Uterus (tissue), 3 donors: ENCODE measurements at regions not wholly inside any gene's neighbourhood (a gene's known extent, or its start where the extent isn't known, plus 50 kb on each side); places are given as distances from the start of the nearest gene placed in this dataset.

Experiments
- DNase-seq, 2 donors: peaks; one replicate each; pipeline ENCODE4 v3.0.0-alpha.2; 2019 to 2020
- H3K27ac ChIP-seq, 2 donors: fragments of 200-600 bp; sonication (generic); 1 replicate in 1 of 2; 2 replicates in 1 of 2; pipeline ENCODE4 v1.5.1; 2016 to 2018
- H3K27me3 ChIP-seq, 2 donors: fragments of 200-600 bp; sonication (generic); one replicate each; pipeline ENCODE4 v1.5.1; 2018 to 2019; ENCODE audit warnings: control low read depth in 1 of 2
- H3K36me3 ChIP-seq, 2 donors: fragments of 200-600 bp; sonication (generic); one replicate each; pipeline ENCODE4 v1.5.1; 2019; ENCODE audit warnings: control low read depth in 1 of 2
- H3K4me1 ChIP-seq, 2 donors: fragments of 200-600 bp; sonication (generic); one replicate each; pipeline ENCODE4 v1.5.1; 2018 to 2019; ENCODE audit warnings: control low read depth in 1 of 2
- H3K4me3 ChIP-seq, 2 donors: fragments of 200-600 bp; sonication (generic); 1 replicate in 1 of 2; 2 replicates in 1 of 2; pipeline ENCODE4 v1.5.1; 2018 to 2019; ENCODE audit warnings: mild to moderate bottlenecking in 1 of 2
- H3K9me3 ChIP-seq, 2 donors: fragments of 200-600 bp; sonication (generic); one replicate each; pipeline ENCODE4 v1.5.1; 2019; ENCODE audit warnings: control low read depth in 1 of 2
- CTCF ChIP-seq, 4 experiments: fragments of 200-600 bp in 2 of 4; fragments of 450-650 bp in 2 of 4; sonication (generic) in 2 of 4; IDR thresholded peaks; one replicate each; pipeline ENCODE4 v1.5.1; 2016 to 2019; ENCODE audit warnings: antibody characterized with exemption in 4 of 4, mild to moderate bottlenecking in 2 of 4, moderate library complexity in 1 of 4
- POLR2A ChIP-seq, 2 donors: fragments of 450-650 bp; IDR thresholded peaks; one replicate each; pipeline ENCODE4 v1.6.1; 2016; ENCODE audit warnings: antibody characterized with exemption in 2 of 2, mild to moderate bottlenecking in 1 of 2, moderate library complexity in 1 of 2
- intact Hi-C: fragments of 100-400 bp; cut with DNase I; formaldehyde crosslinking; loops from one replicate; pipeline ENCODE4 v1.15.1; 2023; ENCODE audit warnings: low total_unique reads
- donor health status: DM: yes; HTN: yes; CAD: no.

GRCh38 chr14:29242755-29243754 lies 476.5 kb downstream of the FOXG1 start:
- intact Hi-C loops, result no loop called here
- Histone ChIP-seq H3K4me3 (no peak overlapping the region), H3K4me1 (no peaks in the 10 kb centered on the region), H3K27ac (no peak overlapping the region), H3K27me3 (no peaks in the 10 kb centered on the region), H3K36me3 (no peaks in the 10 kb centered on the region), H3K9me3 (no peaks in the 10 kb centered on the region)
- TF ChIP-seq POLR2A (IDR thresholded peaks at IDR 0.05), result no peak
- TF ChIP-seq CTCF (IDR thresholded peaks at IDR 0.05), result no peak
- DNase-seq, result no peak

- Histone ChIP-seq H3K9me3 (no peaks in the 10 kb centered on the region), H3K36me3 (no peaks in the 10 kb centered on the region), H3K4me3 (no peak overlapping the region), H3K27ac (no peak overlapping the region), H3K4me1 (no peaks in the 10 kb centered on the region), H3K27me3 (no peaks in the 10 kb centered on the region)
- TF ChIP-seq CTCF (IDR thresholded peaks at IDR 0.05), result no peak
- TF ChIP-seq POLR2A (IDR thresholded peaks at IDR 0.05), result no peak
- intact Hi-C loops, result no loop called here
- DNase-seq, result no peak
Measured at GRCh38 chr14:29255692-29256091, 489.1 kb downstream of the FOXG1 start.

GRCh38 chr14:29262979-29263378 lies 496.4 kb downstream of the FOXG1 start:
- Histone ChIP-seq H3K27ac (no peak overlapping the region), H3K27me3 (no peaks in the 10 kb centered on the region), H3K4me3 (no peak overlapping the region), H3K36me3 (no peaks in the 10 kb centered on the region), H3K9me3 (no peaks in the 10 kb centered on the region), H3K4me1 (no peaks in the 10 kb centered on the region)
- TF ChIP-seq CTCF (IDR thresholded peaks at IDR 0.05), result no peak
- no peak for TF ChIP-seq POLR2A (IDR thresholded peaks at IDR 0.05)
- DNase-seq, result no peak
- intact Hi-C loops, result no loop called here

- Histone ChIP-seq H3K9me3 (no peaks in the 10 kb centered on the region), H3K4me3 (no peak overlapping the region), H3K36me3 (no peaks in the 10 kb centered on the region), H3K27me3 (no peaks in the 10 kb centered on the region), H3K4me1 (no peaks in the 10 kb centered on the region), H3K27ac (no peak overlapping the region)
- TF ChIP-seq POLR2A (IDR thresholded peaks at IDR 0.05), result no peak
- no peak for TF ChIP-seq CTCF (IDR thresholded peaks at IDR 0.05)
- no peak for DNase-seq
- intact Hi-C loops, result no loop called here
Measured at GRCh38 chr14:29264865-29265264, 498.3 kb downstream of the FOXG1 start.

- H3K36me3 ChIP-seq, result no peaks in the 10 kb centered on the region
- no peaks in the 10 kb centered on the region for H3K4me1 ChIP-seq
- no peaks in the 10 kb centered on the region for H3K27me3 ChIP-seq
- intact Hi-C loops, result no loop called here
- H3K4me3 ChIP-seq, result no peak overlapping the region
- H3K9me3 ChIP-seq, result no peaks in the 10 kb centered on the region
- H3K27ac ChIP-seq, result no peak overlapping the region
- DNase-seq, result no peak
- TF ChIP-seq POLR2A (IDR thresholded peaks at IDR 0.05) (no peak), CTCF (IDR thresholded peaks at IDR 0.05) (no peak)
Measured at GRCh38 chr14:29265852-29266251, 499.3 kb downstream of the FOXG1 start.
